ENCODE measurements at regions not wholly inside any gene's neighbourhood (a gene's known extent, or its start where the extent isn't known, plus 50 kb on each side); places are given as distances from the start of the nearest gene placed in this dataset.

DNA sequence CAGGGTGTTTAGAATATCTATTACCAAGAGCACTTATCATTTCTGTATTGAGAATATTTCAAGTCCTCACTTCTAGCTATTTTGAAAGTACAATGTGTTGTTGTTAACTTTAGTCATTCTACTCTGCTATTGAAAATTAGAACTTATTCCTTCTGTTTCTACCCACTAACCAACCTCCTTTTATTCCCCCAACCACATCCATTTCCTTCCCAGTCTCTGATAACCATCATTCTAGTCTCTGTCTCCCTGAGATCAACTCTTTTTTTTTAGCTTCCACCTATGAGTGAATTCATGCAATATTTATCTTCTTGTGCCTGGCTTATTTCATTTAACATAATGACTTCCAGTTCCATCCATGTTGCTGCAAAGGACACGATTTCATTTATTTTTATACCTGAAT lies 290.6 kb upstream of the OR4E1 start:
- TF ChIP-seq, protein P1, sequence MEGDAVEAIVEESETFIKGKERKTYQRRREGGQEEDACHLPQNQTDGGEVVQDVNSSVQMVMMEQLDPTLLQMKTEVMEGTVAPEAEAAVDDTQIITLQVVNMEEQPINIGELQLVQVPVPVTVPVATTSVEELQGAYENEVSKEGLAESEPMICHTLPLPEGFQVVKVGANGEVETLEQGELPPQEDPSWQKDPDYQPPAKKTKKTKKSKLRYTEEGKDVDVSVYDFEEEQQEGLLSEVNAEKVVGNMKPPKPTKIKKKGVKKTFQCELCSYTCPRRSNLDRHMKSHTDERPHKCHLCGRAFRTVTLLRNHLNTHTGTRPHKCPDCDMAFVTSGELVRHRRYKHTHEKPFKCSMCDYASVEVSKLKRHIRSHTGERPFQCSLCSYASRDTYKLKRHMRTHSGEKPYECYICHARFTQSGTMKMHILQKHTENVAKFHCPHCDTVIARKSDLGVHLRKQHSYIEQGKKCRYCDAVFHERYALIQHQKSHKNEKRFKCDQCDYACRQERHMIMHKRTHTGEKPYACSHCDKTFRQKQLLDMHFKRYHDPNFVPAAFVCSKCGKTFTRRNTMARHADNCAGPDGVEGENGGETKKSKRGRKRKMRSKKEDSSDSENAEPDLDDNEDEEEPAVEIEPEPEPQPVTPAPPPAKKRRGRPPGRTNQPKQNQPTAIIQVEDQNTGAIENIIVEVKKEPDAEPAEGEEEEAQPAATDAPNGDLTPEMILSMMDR (IDR thresholded peaks at IDR 0.05; ENCODE audit: extremely low read depth, insufficient read depth, missing control alignments): no peak
- DNase-seq (ENCODE audit: low spot score): no peak
- in situ Hi-C loops (cut with MboI; ENCODE audit: low pct_unique_long_range_greater_than_20kb, low sequenced_read_pairs, unreplicated experiment): no loop called here

DNA sequence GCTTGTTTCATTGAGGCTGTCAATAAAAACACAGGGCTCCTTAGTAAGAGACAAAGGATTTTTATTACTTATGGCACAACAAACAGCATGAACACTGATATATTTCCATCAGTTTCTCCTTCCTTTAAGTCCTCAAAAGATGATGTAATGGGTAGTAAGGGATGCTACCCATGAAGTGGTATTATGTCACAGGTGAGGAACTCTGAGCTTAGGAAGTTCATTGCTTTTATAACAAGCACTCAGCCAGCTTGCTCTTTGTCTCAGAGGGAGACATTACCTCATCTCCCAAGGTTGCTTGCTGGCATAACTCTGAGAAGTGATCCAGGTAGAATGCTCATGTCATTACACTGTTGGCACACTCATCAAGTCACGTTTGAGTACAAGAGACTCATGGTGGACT lies 287.0 kb upstream of the OR4E1 start:
- in situ Hi-C loops (cut with MboI; ENCODE audit: low pct_unique_long_range_greater_than_20kb, low sequenced_read_pairs, unreplicated experiment): no loop called here
- no peak for DNase-seq (ENCODE audit: low spot score)

DNA sequence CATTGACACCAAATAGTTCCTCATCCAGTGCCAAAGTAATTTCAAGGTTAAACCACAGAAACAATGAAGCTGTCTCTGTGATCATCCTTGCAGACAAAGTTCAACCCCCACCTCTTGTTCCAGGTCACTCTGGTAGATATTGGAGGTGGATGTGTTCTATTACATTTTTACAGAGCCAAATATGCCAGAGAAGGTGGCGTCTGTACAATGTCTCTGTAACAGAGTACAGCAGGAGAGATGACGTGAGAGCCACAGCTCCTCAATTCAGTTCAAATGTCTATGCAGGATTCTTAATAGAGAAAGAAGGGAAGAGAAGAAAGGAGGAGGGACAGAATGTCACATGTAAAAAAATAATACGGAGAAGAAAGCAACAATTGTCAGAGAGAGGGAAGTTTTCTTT lies 268.3 kb upstream of the OR4E1 start:
- no peak for DNase-seq (ENCODE audit: low spot score)
- TF ChIP-seq, protein P1 (IDR thresholded peaks at IDR 0.05; ENCODE audit: extremely low read depth, insufficient read depth, missing control alignments): no peak
- in situ Hi-C loops (cut with MboI; ENCODE audit: low pct_unique_long_range_greater_than_20kb, low sequenced_read_pairs, unreplicated experiment): no loop called here

More for the DNA sequence above, 287.0 kb upstream of the OR4E1 start:
- TF ChIP-seq, protein P1 (IDR thresholded peaks at IDR 0.05; ENCODE audit: extremely low read depth, insufficient read depth, missing control alignments): no peak

DNA sequence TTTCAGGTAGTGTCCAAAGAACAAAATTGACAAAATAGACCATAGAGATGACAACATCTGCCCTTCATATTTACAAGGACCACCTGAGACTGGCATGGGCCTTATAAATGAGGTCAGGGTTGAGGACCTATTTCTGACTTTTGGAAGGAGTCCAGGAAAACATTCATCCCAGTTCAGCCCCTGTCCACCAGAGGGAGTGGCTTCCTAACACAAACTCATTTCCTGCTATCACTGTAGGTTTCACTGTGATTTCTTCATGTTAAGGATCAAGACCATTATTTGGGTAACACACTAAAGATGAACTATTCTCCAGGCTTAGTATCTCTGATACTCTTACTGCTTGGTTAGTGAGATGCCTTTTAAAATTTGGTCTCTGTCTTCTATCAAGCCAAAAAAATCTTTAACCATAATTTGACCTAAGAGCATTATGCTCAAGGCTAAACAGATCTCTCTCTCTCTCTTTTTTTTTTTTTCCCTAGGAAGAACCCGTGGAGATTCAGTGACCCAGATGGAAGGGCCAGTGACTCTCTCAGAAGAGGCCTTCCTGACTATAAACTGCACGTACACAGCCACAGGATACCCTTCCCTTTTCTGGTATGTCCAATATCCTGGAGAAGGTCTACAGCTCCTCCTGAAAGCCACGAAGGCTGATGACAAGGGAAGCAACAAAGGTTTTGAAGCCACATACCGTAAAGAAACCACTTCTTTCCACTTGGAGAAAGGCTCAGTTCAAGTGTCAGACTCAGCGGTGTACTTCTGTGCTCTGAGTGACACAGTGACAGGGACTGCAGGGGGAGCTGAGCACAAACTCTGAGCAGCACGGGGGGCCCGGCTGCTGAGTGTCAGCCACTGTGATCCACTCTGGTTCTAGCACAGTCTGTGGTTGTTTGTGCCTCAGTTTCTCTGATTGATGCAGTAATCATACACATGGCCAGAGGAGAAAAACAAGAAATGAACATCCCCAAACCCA lies 267.6 kb upstream of the OR4E1 start:
- TF ChIP-seq, protein P1 (IDR thresholded peaks at IDR 0.05; ENCODE audit: extremely low read depth, insufficient read depth, missing control alignments): peak; percentile 21
- DNase-seq (ENCODE audit: low spot score): no peak
- in situ Hi-C loops (cut with MboI; ENCODE audit: low pct_unique_long_range_greater_than_20kb, low sequenced_read_pairs, unreplicated experiment): no loop called here

DNA sequence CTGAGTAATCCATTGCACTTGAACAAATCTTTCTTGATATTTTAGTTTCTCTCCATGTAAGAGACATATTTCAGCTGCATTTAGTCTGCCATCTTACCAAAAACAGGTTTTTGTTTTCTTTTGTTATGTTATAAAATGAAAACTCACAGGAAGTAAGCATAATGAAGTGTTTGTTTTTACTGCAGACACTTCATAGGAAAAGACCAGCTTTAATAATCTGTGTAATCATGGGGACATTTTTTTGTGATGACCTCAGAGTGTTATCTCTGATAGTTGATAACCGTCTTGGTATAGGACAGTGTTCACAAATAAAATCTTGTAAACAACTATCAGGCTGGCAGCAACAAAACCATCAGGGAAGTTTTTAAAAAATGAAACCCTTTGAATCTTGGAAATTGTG lies 266.2 kb upstream of the OR4E1 start:
- in situ Hi-C loops (cut with MboI; ENCODE audit: low pct_unique_long_range_greater_than_20kb, low sequenced_read_pairs, unreplicated experiment): no loop called here
- no peak for DNase-seq (ENCODE audit: low spot score)
- TF ChIP-seq, protein P1 (IDR thresholded peaks at IDR 0.05; ENCODE audit: extremely low read depth, insufficient read depth, missing control alignments): no peak

DNA sequence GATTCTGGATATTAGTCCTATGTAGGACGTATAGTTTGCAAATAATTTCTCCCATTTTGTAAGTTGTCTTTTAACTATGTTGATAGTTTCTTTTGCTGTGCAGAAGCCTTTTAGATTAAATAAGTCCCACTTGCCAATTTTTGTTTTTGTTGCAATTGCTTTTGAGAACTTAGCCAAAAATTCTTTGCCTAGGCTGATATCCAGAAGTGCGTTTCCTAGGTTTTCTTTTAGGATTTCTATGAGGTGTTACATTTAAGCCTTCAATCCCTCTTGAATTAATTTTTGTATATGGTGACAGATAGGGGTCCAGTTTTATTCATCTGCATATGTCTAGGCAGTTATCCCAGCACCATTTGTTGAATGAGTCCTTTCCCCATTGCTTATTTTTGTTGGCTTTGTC lies 264.4 kb upstream of the OR4E1 start:
- DNase-seq (ENCODE audit: low spot score): no peak
- in situ Hi-C loops (cut with MboI; ENCODE audit: low pct_unique_long_range_greater_than_20kb, low sequenced_read_pairs, unreplicated experiment): no loop called here
- TF ChIP-seq, protein P1 (IDR thresholded peaks at IDR 0.05; ENCODE audit: extremely low read depth, insufficient read depth, missing control alignments): no peak

Data from GM13977 (cell line).